A673 (cell line): ENCODE measurements at regions not wholly inside any gene's neighbourhood (a gene's known extent, or its start where the extent isn't known, plus 50 kb on each side); places are given as distances from the start of the nearest gene placed in this dataset.

Source experiments
- BruUV-seq: library from RNA; stranded (reverse); fragments of 400-500 nt; replicated peaks from 2 replicates; lab custom pipeline; 2021; lab: Mats Ljungman, UMichigan
- CTCF ChIA-PET: fragments of 300-600 bp; sonication (Branson Sonifier 250); formaldehyde crosslinking; loops from one replicate; lab custom pipeline; 2022; ENCODE audit warnings: antibody characterized with exemption; lab: Charles Lee
- POLR2A ChIA-PET: fragments of 300-600 bp; sonication (Branson Sonifier 250); formaldehyde crosslinking; loops from one replicate; lab custom pipeline; 2022; ENCODE audit warnings: antibody characterized with exemption; ENCODE audit not compliant: low non-redundant PET; lab: Charles Lee
- DNase-seq: peaks from one replicate; pipeline ENCODE4 v3.0.0-alpha.2; 2015; ENCODE audit warnings: low spot score
- H3K27ac ChIP-seq: fragments of 200-600 bp; sonication (generic); 2 replicates; pipeline ENCODE4 v1.5.1; 2016; ENCODE audit warnings: mixed run types, low read depth, mild to moderate bottlenecking, mixed read lengths, antibody characterized with exemption, low read length; ENCODE audit not compliant: poor library complexity, severe bottlenecking
- H3K27me3 ChIP-seq: fragments of 200-600 bp; sonication (generic); replicated peaks from 2 replicates; pipeline ENCODE4 v1.6.1; 2017; ENCODE audit warnings: mixed run types, low read depth, mild to moderate bottlenecking, mixed read lengths, antibody characterized with exemption, low read length; ENCODE audit not compliant: insufficient read depth, poor library complexity
- H3K36me3 ChIP-seq: fragments of 200-600 bp; sonication (generic); 2 replicates; pipeline ENCODE4 v1.6.1; 2016; ENCODE audit warnings: mixed run types, mild to moderate bottlenecking, mixed read lengths, antibody characterized with exemption, low read length; ENCODE audit not compliant: insufficient read depth, poor library complexity, severe bottlenecking
- H3K4me1 ChIP-seq: fragments of 200-600 bp; sonication (generic); 2 replicates; pipeline ENCODE4 v1.6.1; 2017; ENCODE audit warnings: mixed run types, mild to moderate bottlenecking, mixed read lengths, antibody characterized with exemption, low read length; ENCODE audit not compliant: insufficient read depth, poor library complexity, severe bottlenecking
- H3K4me3 ChIP-seq: fragments of 200-600 bp; sonication (generic); 2 replicates; pipeline ENCODE4 v1.5.1; 2016; ENCODE audit warnings: low read depth, mixed run types, mild to moderate bottlenecking, mixed read lengths, low read length; ENCODE audit not compliant: poor library complexity, severe bottlenecking
- H3K9me3 ChIP-seq: fragments of 200-600 bp; sonication (generic); 2 replicates; pipeline ENCODE4 v1.6.1; 2016; ENCODE audit warnings: mixed run types, low read depth, mild to moderate bottlenecking, mixed read lengths, antibody characterized with exemption, low read length; ENCODE audit not compliant: poor library complexity, severe bottlenecking
- EZH2 ChIP-seq: fragments of 200-600 bp; sonication (generic); IDR thresholded peaks from 2 replicates; pipeline ENCODE4 v1.6.1; 2017; ENCODE audit warnings: borderline replicate concordance, low read depth, mild to moderate bottlenecking, mixed read lengths, antibody characterized with exemption, low read length; ENCODE audit not compliant: poor library complexity, severe bottlenecking
- intact Hi-C: fragments of 100-400 bp; cut with micrococcal nuclease; formaldehyde crosslinking; loops from one replicate; pipeline ENCODE4 v1.10.0; 2022; ENCODE audit not compliant: unreplicated experiment
- TF ChIP-seq, protein P1 (sequence below): fragments of 300-800, 200-600 bp; sonication (generic); conservative IDR thresholded peaks from 2 replicates; pipeline ENCODE4 v1.5.1; 2017; ENCODE audit warnings: low read depth, mild to moderate bottlenecking, antibody characterized with exemption, low read length, moderate library complexity, mixed read lengths

- intact Hi-C loops, result no loop called here
These were observed 143.6 kb downstream of the RTP5 start for GRCh38 chr2:242012956-242013764.

GRCh38 chr2:242013771-242014170 lies 144.2 kb downstream of the RTP5 start:
- DNase-seq, result no peak
- intact Hi-C loops, result no loop called here
- no peaks in the 10 kb centered on the region for H3K9me3 ChIP-seq
- H3K36me3 ChIP-seq, result no peaks in the 10 kb centered on the region
- BruUV-seq, result no TSS peak
- H3K27me3 ChIP-seq, result no peaks in the 10 kb centered on the region
- POLR2A ChIA-PET, result interaction anchor here (0.6 kb wide), 1 partner anchor 144 kb away, joined by 3 read pairs; the partner anchor contains the start of gene RTP5
- CTCF ChIA-PET, result no interaction called here
- no peaks in the 10 kb centered on the region for H3K4me1 ChIP-seq
- no peak overlapping the region for H3K27ac ChIP-seq
- H3K4me3 ChIP-seq, result no peak overlapping the region
- TF ChIP-seq, protein P1, sequence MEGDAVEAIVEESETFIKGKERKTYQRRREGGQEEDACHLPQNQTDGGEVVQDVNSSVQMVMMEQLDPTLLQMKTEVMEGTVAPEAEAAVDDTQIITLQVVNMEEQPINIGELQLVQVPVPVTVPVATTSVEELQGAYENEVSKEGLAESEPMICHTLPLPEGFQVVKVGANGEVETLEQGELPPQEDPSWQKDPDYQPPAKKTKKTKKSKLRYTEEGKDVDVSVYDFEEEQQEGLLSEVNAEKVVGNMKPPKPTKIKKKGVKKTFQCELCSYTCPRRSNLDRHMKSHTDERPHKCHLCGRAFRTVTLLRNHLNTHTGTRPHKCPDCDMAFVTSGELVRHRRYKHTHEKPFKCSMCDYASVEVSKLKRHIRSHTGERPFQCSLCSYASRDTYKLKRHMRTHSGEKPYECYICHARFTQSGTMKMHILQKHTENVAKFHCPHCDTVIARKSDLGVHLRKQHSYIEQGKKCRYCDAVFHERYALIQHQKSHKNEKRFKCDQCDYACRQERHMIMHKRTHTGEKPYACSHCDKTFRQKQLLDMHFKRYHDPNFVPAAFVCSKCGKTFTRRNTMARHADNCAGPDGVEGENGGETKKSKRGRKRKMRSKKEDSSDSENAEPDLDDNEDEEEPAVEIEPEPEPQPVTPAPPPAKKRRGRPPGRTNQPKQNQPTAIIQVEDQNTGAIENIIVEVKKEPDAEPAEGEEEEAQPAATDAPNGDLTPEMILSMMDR, result no peak
- no peak for TF ChIP-seq EZH2

More at GRCh38 chr2:242012956-242013764, 143.6 kb downstream of the RTP5 start:
- H3K27me3 ChIP-seq, result no peaks in the 10 kb centered on the region
- H3K4me1 ChIP-seq, result no peaks in the 10 kb centered on the region
- DNase-seq, result no peak
- no peak overlapping the region for H3K4me3 ChIP-seq
- no peak overlapping the region for H3K27ac ChIP-seq
- H3K9me3 ChIP-seq, result no peaks in the 10 kb centered on the region
- no TSS peak for BruUV-seq
- ChIA-PET POLR2A (no interaction called here), CTCF (no interaction called here)
- no peaks in the 10 kb centered on the region for H3K36me3 ChIP-seq
- no peak for TF ChIP-seq EZH2
- TF ChIP-seq, protein P1, result no peak

DNA sequence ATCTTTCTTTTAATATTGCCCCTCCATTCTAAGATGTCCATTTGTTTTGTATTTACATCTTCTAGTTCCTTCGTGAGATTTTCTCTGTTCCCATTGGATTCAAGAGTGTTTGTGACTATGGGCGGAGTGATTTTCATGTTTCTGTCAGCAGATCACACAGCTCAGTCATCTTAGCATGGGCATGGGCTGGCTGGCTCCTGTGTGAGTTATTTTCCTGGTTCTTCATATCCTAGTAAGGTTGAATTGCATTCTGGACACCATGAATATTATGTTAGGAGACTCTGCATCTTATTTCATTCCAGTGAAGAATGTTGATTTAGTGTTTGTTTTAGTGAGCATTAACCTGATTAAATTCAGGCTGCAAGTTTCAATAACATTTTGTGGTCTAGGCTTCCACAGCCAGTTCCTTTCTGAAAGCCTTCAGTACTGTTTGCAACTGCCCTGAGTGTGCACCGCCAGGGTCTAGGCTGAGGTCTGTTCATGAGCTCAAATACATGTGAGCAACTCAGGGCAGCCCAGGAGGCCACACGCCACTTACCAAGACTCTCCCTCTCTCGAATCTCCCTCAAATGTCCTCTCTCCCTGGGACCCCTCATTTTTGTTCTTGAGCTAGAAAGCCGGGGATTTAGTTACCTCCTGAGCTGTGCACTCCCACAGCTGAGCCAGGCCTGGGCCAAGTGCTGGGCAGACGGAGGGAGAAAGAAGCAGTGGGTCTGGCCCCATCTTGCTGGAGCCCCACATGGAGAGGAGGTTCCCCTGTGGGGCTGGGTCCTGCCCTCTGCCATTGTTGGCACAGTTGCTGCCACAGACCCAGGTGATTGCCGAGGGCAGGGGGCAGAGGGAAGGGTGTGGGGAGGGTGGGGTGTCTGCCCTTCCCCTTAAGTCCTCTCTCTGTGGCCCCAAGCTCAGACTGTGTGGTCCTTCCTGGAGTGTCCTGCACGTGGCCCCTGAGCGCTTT lies 145.9 kb downstream of the RTP5 start:
- Histone ChIP-seq H3K27me3 (no peaks in the 10 kb centered on the region), H3K4me3 (no peak overlapping the region), H3K36me3 (no peaks in the 10 kb centered on the region), H3K4me1 (peaks cover 5% of the 10 kb centered on the region), H3K27ac (no peak overlapping the region), H3K9me3 (no peaks in the 10 kb centered on the region)
- ChIA-PET CTCF (no interaction called here), POLR2A (no interaction called here)
- intact Hi-C loops, result no loop called here
- TF ChIP-seq, protein P1, result no peak
- no peak for TF ChIP-seq EZH2
- no peak for DNase-seq
- no TSS peak for BruUV-seq
